ENCODE measurements at regions not wholly inside any gene's neighbourhood (a gene's known extent, or its start where the extent isn't known, plus 50 kb on each side); places are given as distances from the start of the nearest gene placed in this dataset.
A peak's percentile ranks its signal among the peaks of the same experiment; 100 is the strongest.

DNA sequence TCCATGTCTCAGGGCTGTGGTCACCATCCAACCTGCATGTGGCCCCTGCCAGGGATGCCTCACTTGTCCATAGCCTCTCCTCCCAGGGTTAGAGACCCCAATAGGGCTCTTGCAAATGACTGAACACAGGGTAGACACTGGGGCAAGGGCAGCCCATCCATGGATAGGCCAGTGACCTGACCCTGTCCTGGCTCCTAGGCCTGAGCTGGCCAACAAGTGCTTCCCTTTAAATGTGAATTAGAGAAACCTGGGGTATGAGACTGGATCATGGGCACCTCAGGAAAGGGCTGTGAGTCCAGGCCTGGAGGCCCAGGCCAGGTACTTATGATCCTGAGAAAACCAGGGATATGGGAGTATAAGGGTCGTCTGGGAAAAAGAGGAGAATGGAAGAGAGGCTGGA is 64.5 kb downstream of the COPS8 start:
- no peak for TF ChIP-seq YY1 (IDR thresholded peaks at IDR 0.05; ENCODE audit: insufficient read depth, insufficient read length)
- TF ChIP-seq ZNF274 (IDR thresholded peaks at IDR 0.05; ENCODE audit: low read depth, low read length), result no peak
- no peak for TF ChIP-seq SUZ12 (IDR thresholded peaks at IDR 0.05; ENCODE audit: extremely low read depth, insufficient read depth, insufficient read length)
- DNase-seq (ENCODE audit: low read depth, low spot score), result no peak
- H3K27me3 ChIP-seq (ENCODE audit: insufficient read depth, insufficient read length), result no peaks in the 10 kb centered on the region

GRCh38 chr2:237150831-237151375 is 65.2 kb downstream of the COPS8 start:
- Histone ChIP-seq H3K9ac (ENCODE audit: insufficient read length, low read depth) (no peak overlapping the region), H3K4me1 (ENCODE audit: insufficient read depth, insufficient read length) (peaks cover 3% of the 10 kb centered on the region), H3K9me3 (ENCODE audit: insufficient read depth, low read length) (peaks cover 26% of the 10 kb centered on the region), H3K27me3 (ENCODE audit: insufficient read depth, insufficient read length) (no peaks in the 10 kb centered on the region), H3K36me3 (ENCODE audit: insufficient read depth, insufficient read length, low read length) (no peaks in the 10 kb centered on the region), H3K4me3 (ENCODE audit: insufficient read length, low read depth) (no peak overlapping the region)
- TF ChIP-seq SUZ12 (IDR thresholded peaks at IDR 0.05; ENCODE audit: extremely low read depth, insufficient read depth, insufficient read length) (no peak), YY1 (IDR thresholded peaks at IDR 0.05; ENCODE audit: insufficient read depth, insufficient read length) (no peak), ZNF274 (IDR thresholded peaks at IDR 0.05; ENCODE audit: low read depth, low read length) (no peak)
- DNase-seq (ENCODE audit: low read depth, low spot score), result no peak

More for the DNA sequence above, 64.5 kb downstream of the COPS8 start:
- no peaks in the 10 kb centered on the region for H3K36me3 ChIP-seq (ENCODE audit: insufficient read depth, insufficient read length, low read length)
- peaks cover 32% of the 10 kb centered on the region for H3K9me3 ChIP-seq (ENCODE audit: insufficient read depth, low read length)
- H3K4me1 ChIP-seq (ENCODE audit: insufficient read depth, insufficient read length), result peaks cover 3% of the 10 kb centered on the region
- no peak overlapping the region for H3K9ac ChIP-seq (ENCODE audit: insufficient read length, low read depth)
- no peak overlapping the region for H3K4me3 ChIP-seq (ENCODE audit: insufficient read length, low read depth)

DNA sequence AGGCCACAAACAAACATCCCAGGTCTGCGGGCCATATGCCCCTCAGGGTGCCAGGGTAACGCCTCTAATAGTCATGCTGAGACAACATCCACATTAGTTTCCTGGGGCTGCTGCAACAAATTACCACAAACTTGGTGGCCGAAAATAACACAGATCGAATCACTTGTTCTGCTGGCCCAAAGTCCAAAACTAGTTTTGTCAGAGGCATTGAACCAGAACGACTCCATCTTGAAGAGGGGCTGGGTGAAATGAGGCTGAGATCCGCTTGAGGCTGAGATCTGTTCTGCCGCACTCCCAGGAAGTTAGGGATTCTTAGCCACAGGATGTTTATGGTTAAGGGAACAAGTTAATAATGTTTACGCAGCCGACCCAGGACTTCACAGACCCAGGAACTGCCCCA is 66.7 kb downstream of the COPS8 start:
- DNase-seq (ENCODE audit: low read depth, low spot score), result no peak
- peaks cover 11% of the 10 kb centered on the region for H3K9me3 ChIP-seq (ENCODE audit: insufficient read depth, low read length)
- H3K4me3 ChIP-seq (ENCODE audit: insufficient read length, low read depth), result no peak overlapping the region
- TF ChIP-seq YY1 (IDR thresholded peaks at IDR 0.05; ENCODE audit: insufficient read depth, insufficient read length), result no peak
- H3K36me3 ChIP-seq (ENCODE audit: insufficient read depth, insufficient read length, low read length), result no peaks in the 10 kb centered on the region
- no peaks in the 10 kb centered on the region for H3K27me3 ChIP-seq (ENCODE audit: insufficient read depth, insufficient read length)
- no peak overlapping the region for H3K9ac ChIP-seq (ENCODE audit: insufficient read length, low read depth)
- H3K4me1 ChIP-seq (ENCODE audit: insufficient read depth, insufficient read length), result peaks cover 7% of the 10 kb centered on the region

- no peaks in the 10 kb centered on the region for H3K36me3 ChIP-seq (ENCODE audit: insufficient read depth, insufficient read length, low read length)
- no peak for DNase-seq (ENCODE audit: low read depth, low spot score)
- H3K4me3 ChIP-seq (ENCODE audit: insufficient read length, low read depth), result no peak overlapping the region
- no peaks in the 10 kb centered on the region for H3K27me3 ChIP-seq (ENCODE audit: insufficient read depth, insufficient read length)
- TF ChIP-seq SUZ12 (IDR thresholded peaks at IDR 0.05; ENCODE audit: extremely low read depth, insufficient read depth, insufficient read length) (no peak), ZNF274 (IDR thresholded peaks at IDR 0.05; ENCODE audit: low read depth, low read length) (no peak), YY1 (IDR thresholded peaks at IDR 0.05; ENCODE audit: insufficient read depth, insufficient read length) (no peak)
- peaks cover 7% of the 10 kb centered on the region for H3K4me1 ChIP-seq (ENCODE audit: insufficient read depth, insufficient read length)
- 0 out of 2 replicates have a peak, but pooled peaks cover 3% of the 10 kb centered on the region for H3K9me3 ChIP-seq (ENCODE audit: insufficient read depth, low read length)
- no peak overlapping the region for H3K9ac ChIP-seq (ENCODE audit: insufficient read length, low read depth)
These were observed 67.5 kb downstream of the COPS8 start for GRCh38 chr2:237153181-237153580.

GRCh38 chr2:237154082-237154638 is 68.5 kb downstream of the COPS8 start:
- no peaks in the 10 kb centered on the region for H3K36me3 ChIP-seq (ENCODE audit: insufficient read depth, insufficient read length, low read length)
- TF ChIP-seq SUZ12 (IDR thresholded peaks at IDR 0.05; ENCODE audit: extremely low read depth, insufficient read depth, insufficient read length) (no peak), YY1 (IDR thresholded peaks at IDR 0.05; ENCODE audit: insufficient read depth, insufficient read length) (no peak), ZNF274 (IDR thresholded peaks at IDR 0.05; ENCODE audit: low read depth, low read length) (no peak)
- no peaks in the 10 kb centered on the region for H3K27me3 ChIP-seq (ENCODE audit: insufficient read depth, insufficient read length)
- H3K9ac ChIP-seq (ENCODE audit: insufficient read length, low read depth), result no peak overlapping the region
- peak; percentile 39 for DNase-seq (ENCODE audit: low read depth, low spot score)
- H3K9me3 ChIP-seq (ENCODE audit: insufficient read depth, low read length), result no peaks in the 10 kb centered on the region
- H3K4me3 ChIP-seq (ENCODE audit: insufficient read length, low read depth), result no peak overlapping the region
- H3K4me1 ChIP-seq (ENCODE audit: insufficient read depth, insufficient read length), result peaks cover 7% of the 10 kb centered on the region

GRCh38 chr2:237154884-237155851 is 69.5 kb downstream of the COPS8 start:
- H3K4me3 ChIP-seq (ENCODE audit: insufficient read length, low read depth), result no peak overlapping the region
- TF ChIP-seq ZNF274 (IDR thresholded peaks at IDR 0.05; ENCODE audit: low read depth, low read length) (no peak), YY1 (IDR thresholded peaks at IDR 0.05; ENCODE audit: insufficient read depth, insufficient read length) (no peak), SUZ12 (IDR thresholded peaks at IDR 0.05; ENCODE audit: extremely low read depth, insufficient read depth, insufficient read length) (no peak)
- H3K27me3 ChIP-seq (ENCODE audit: insufficient read depth, insufficient read length), result no peaks in the 10 kb centered on the region
- H3K4me1 ChIP-seq (ENCODE audit: insufficient read depth, insufficient read length), result peaks cover 7% of the 10 kb centered on the region
- no peak for DNase-seq (ENCODE audit: low read depth, low spot score)
- no peaks in the 10 kb centered on the region for H3K9me3 ChIP-seq (ENCODE audit: insufficient read depth, low read length)
- H3K36me3 ChIP-seq (ENCODE audit: insufficient read depth, insufficient read length, low read length), result no peaks in the 10 kb centered on the region
- H3K9ac ChIP-seq (ENCODE audit: insufficient read length, low read depth), result no peak overlapping the region

Measured in NT2/D1 (cell line).